Trophoblast cell (in vitro differentiated cells and primary cell): ENCODE measurements at regions not wholly inside any gene's neighbourhood (a gene's known extent, or its start where the extent isn't known, plus 50 kb on each side); places are given as distances from the start of the nearest gene placed in this dataset.
A peak's percentile ranks its signal among the peaks of the same experiment; 100 is the strongest.

Source experiments
- DNase-seq, 2 donors: peaks; one replicate each; pipeline ENCODE4 v3.0.0-alpha.2; 2016
- H2AFZ ChIP-seq: 2 replicates; pipeline ENCODE4 v1.6.1; 2013; ENCODE audit warnings: low read length, moderate library complexity, mild to moderate bottlenecking; ENCODE audit not compliant: insufficient read depth, poor library complexity
- H2AK5ac ChIP-seq: 2 replicates; pipeline ENCODE4 v1.6.1; 2013; ENCODE audit warnings: mild to moderate bottlenecking, low read length
- H2BK120ac ChIP-seq: 2 replicates; pipeline ENCODE4 v1.6.1; 2013; ENCODE audit warnings: low read length, mild to moderate bottlenecking, moderate library complexity; ENCODE audit not compliant: insufficient read depth, poor library complexity
- H2BK12ac ChIP-seq: 2 replicates; pipeline ENCODE4 v1.6.1; 2013; ENCODE audit warnings: mild to moderate bottlenecking, low read length, moderate library complexity
- H2BK5ac ChIP-seq: 2 replicates; pipeline ENCODE4 v1.6.1; 2013; ENCODE audit warnings: low read length, low read depth, moderate library complexity, mild to moderate bottlenecking; ENCODE audit not compliant: poor library complexity
- H3K14ac ChIP-seq: 2 replicates; pipeline ENCODE4 v1.6.1; 2013; ENCODE audit warnings: mild to moderate bottlenecking, low read length
- H3K18ac ChIP-seq: 2 replicates; pipeline ENCODE4 v1.6.1; 2013; ENCODE audit warnings: mild to moderate bottlenecking, low read length
- H3K23ac ChIP-seq: 2 replicates; pipeline ENCODE4 v1.6.1; 2013; ENCODE audit warnings: low read length
- H3K27ac ChIP-seq: 2 replicates; pipeline ENCODE4 v1.5.1; 2013; ENCODE audit warnings: low read depth, mild to moderate bottlenecking, inconsistent platforms, low read length, moderate library complexity
- H3K27me3 ChIP-seq: 2 replicates; pipeline ENCODE4 v1.6.1; 2013; ENCODE audit warnings: inconsistent platforms, mild to moderate bottlenecking, low read length, moderate library complexity; ENCODE audit not compliant: insufficient read depth
- H3K36me3 ChIP-seq, 2 experiments: 1 replicate in 1 of 2; 2 replicates in 1 of 2; pipeline ENCODE4 v1.6.1; 2013; ENCODE audit warnings: low read length in 2 of 2, mild to moderate bottlenecking in 2 of 2, moderate library complexity in 1 of 2; ENCODE audit not compliant: insufficient read depth in 2 of 2, control insufficient read depth in 1 of 2
- H3K4ac ChIP-seq: 2 replicates; pipeline ENCODE4 v1.6.1; 2013; ENCODE audit warnings: low read depth, mild to moderate bottlenecking, low read length, moderate library complexity
- H3K4me1 ChIP-seq, 2 experiments: 1 replicate in 1 of 2; 2 replicates in 1 of 2; pipeline ENCODE4 v1.6.1; 2013; ENCODE audit warnings: low read length in 2 of 2, mild to moderate bottlenecking in 2 of 2, moderate library complexity in 1 of 2; ENCODE audit not compliant: insufficient read depth in 2 of 2, control insufficient read depth in 1 of 2
- H3K4me2 ChIP-seq: 2 replicates; pipeline ENCODE4 v1.6.1; 2013; ENCODE audit warnings: inconsistent platforms, mild to moderate bottlenecking, low read length, moderate library complexity
- H3K4me3 ChIP-seq: 2 replicates; pipeline ENCODE4 v1.5.1; 2013; ENCODE audit warnings: mild to moderate bottlenecking, low read depth, low read length, inconsistent platforms
- H3K79me1 ChIP-seq: one replicate; pipeline ENCODE4 v1.6.1; 2013; ENCODE audit warnings: low read length
- H3K79me2 ChIP-seq: 2 replicates; pipeline ENCODE4 v1.6.1; 2013; ENCODE audit warnings: low read length, mild to moderate bottlenecking; ENCODE audit not compliant: control insufficient read depth, insufficient read depth, poor library complexity
- H3K9ac ChIP-seq: 2 replicates; pipeline ENCODE4 v1.6.1; 2013; ENCODE audit warnings: mild to moderate bottlenecking, low read length
- H3K9me3 ChIP-seq: 2 replicates; pipeline ENCODE4 v1.6.1; 2013; ENCODE audit warnings: low read depth, mild to moderate bottlenecking, control low read depth, inconsistent platforms, low read length; ENCODE audit not compliant: insufficient read depth
- H4K12ac ChIP-seq: 2 replicates; pipeline ENCODE4 v1.6.1; 2013; ENCODE audit warnings: low read depth, mild to moderate bottlenecking, low read length, moderate library complexity
- H4K8ac ChIP-seq: 2 replicates; pipeline ENCODE4 v1.6.1; 2013; ENCODE audit warnings: low read depth, mild to moderate bottlenecking, low read length, moderate library complexity
- H4K91ac ChIP-seq: one replicate; pipeline ENCODE4 v1.6.1; 2013; ENCODE audit warnings: low read depth, mild to moderate bottlenecking, low read length, moderate library complexity
- WGBS: extraction: QIAGEN DNeasy Blood & Tissue Kit; methylation state at CpG from one replicate; pipeline ENCODE4 v1.1.7; 2013; ENCODE audit warnings: missing lambda C conversion rate; ENCODE audit not compliant: insufficient read length, insufficient coverage; ENCODE audit errors: extremely low coverage; 5-methylcytosine and 5-hydroxymethylcytosine counted together

- no peak overlapping the region for H2BK5ac ChIP-seq
- H3K27ac ChIP-seq = no peak overlapping the region
- H2BK120ac ChIP-seq = no peak overlapping the region
- no peak overlapping the region for H3K23ac ChIP-seq
- no peak overlapping the region for H3K4ac ChIP-seq
- H4K8ac ChIP-seq = no peak overlapping the region
- H3K4me1 ChIP-seq = peaks cover 0 to 1% of the 10 kb centered on the region in 2 experiments
- H3K79me2 ChIP-seq = no peaks in the 10 kb centered on the region
- H3K4me2 ChIP-seq = no peak overlapping the region
- no peak overlapping the region for H3K9ac ChIP-seq
- H3K36me3 ChIP-seq = no peaks in the 10 kb centered on the region
- no peaks in the 10 kb centered on the region for H3K9me3 ChIP-seq
- WGBS = no CpG with 5 or more reads among the region's 10 CpGs
- H2AFZ ChIP-seq = no peak overlapping the region
- H4K12ac ChIP-seq = no peak overlapping the region
- no peak overlapping the region for H3K18ac ChIP-seq
- H2AK5ac ChIP-seq = no peak overlapping the region
- no peak overlapping the region for H2BK12ac ChIP-seq
- no peak overlapping the region for H3K14ac ChIP-seq
- no peak overlapping the region for H4K91ac ChIP-seq
- no peak overlapping the region for H3K4me3 ChIP-seq
- no peaks in the 10 kb centered on the region for H3K79me1 ChIP-seq
- DNase-seq = no peak
- no peaks in the 10 kb centered on the region for H3K27me3 ChIP-seq
These were observed 198.0 kb downstream of the SIM1 start for GRCh38 chr6:100266494-100267401.

GRCh38 chr6:100262086-100262485 is 202.6 kb downstream of the SIM1 start:
- H3K4me3 ChIP-seq = no peak overlapping the region
- H3K27ac ChIP-seq = no peak overlapping the region
- H4K12ac ChIP-seq = no peak overlapping the region
- no peak overlapping the region for H3K9ac ChIP-seq
- no peak overlapping the region for H2AK5ac ChIP-seq
- no peaks in the 10 kb centered on the region for H3K36me3 ChIP-seq
- no peak overlapping the region for H2AFZ ChIP-seq
- no peak overlapping the region for H3K4ac ChIP-seq
- H3K18ac ChIP-seq = no peak overlapping the region
- H3K4me2 ChIP-seq = no peak overlapping the region
- H3K27me3 ChIP-seq = no peaks in the 10 kb centered on the region
- no peak overlapping the region for H2BK12ac ChIP-seq
- no peak overlapping the region for H4K91ac ChIP-seq
- no peak overlapping the region for H2BK120ac ChIP-seq
- H3K4me1 ChIP-seq = peaks cover 0 to 1% of the 10 kb centered on the region in 2 experiments
- H3K9me3 ChIP-seq = no peaks in the 10 kb centered on the region
- no peak overlapping the region for H3K23ac ChIP-seq
- H3K79me2 ChIP-seq = no peaks in the 10 kb centered on the region
- no CpG with 5 or more reads among the region's 4 CpGs for WGBS
- no peak overlapping the region for H2BK5ac ChIP-seq
- DNase-seq = no peak
- no peak overlapping the region for H4K8ac ChIP-seq
- H3K79me1 ChIP-seq = no peaks in the 10 kb centered on the region
- no peak overlapping the region for H3K14ac ChIP-seq

- no peaks in the 10 kb centered on the region for H3K79me1 ChIP-seq
- H2AFZ ChIP-seq = no peak overlapping the region
- no CpG with 5 or more reads among the region's 2 CpGs for WGBS
- H2BK120ac ChIP-seq = no peak overlapping the region
- H3K4ac ChIP-seq = no peak overlapping the region
- H3K14ac ChIP-seq = no peak overlapping the region
- no peak overlapping the region for H4K12ac ChIP-seq
- H3K18ac ChIP-seq = no peak overlapping the region
- DNase-seq = no peak
- H3K23ac ChIP-seq = no peak overlapping the region
- H3K79me2 ChIP-seq = no peaks in the 10 kb centered on the region
- H3K9ac ChIP-seq = no peak overlapping the region
- no peak overlapping the region for H4K91ac ChIP-seq
- H3K4me2 ChIP-seq = no peak overlapping the region
- peaks cover 0 to 1% of the 10 kb centered on the region in 2 experiments for H3K4me1 ChIP-seq
- no peak overlapping the region for H2AK5ac ChIP-seq
- H3K27me3 ChIP-seq = no peaks in the 10 kb centered on the region
- no peak overlapping the region for H2BK5ac ChIP-seq
- no peak overlapping the region for H3K27ac ChIP-seq
- no peak overlapping the region for H2BK12ac ChIP-seq
- H4K8ac ChIP-seq = no peak overlapping the region
- H3K4me3 ChIP-seq = no peak overlapping the region
- no peaks in the 10 kb centered on the region for H3K36me3 ChIP-seq
- no peaks in the 10 kb centered on the region for H3K9me3 ChIP-seq
These were observed 203.2 kb downstream of the SIM1 start for GRCh38 chr6:100261486-100261885.

GRCh38 chr6:100260584-100260983 is 204.1 kb downstream of the SIM1 start:
- no peaks in the 10 kb centered on the region for H3K36me3 ChIP-seq
- H3K27ac ChIP-seq = no peak overlapping the region
- H2BK120ac ChIP-seq = no peak overlapping the region
- H3K18ac ChIP-seq = no peak overlapping the region
- H3K79me2 ChIP-seq = no peaks in the 10 kb centered on the region
- H3K4me3 ChIP-seq = no peak overlapping the region
- peaks cover 0 to 1% of the 10 kb centered on the region in 2 experiments for H3K4me1 ChIP-seq
- H3K9me3 ChIP-seq = no peaks in the 10 kb centered on the region
- H4K8ac ChIP-seq = no peak overlapping the region
- no peak overlapping the region for H2AK5ac ChIP-seq
- H2AFZ ChIP-seq = no peak overlapping the region
- H3K79me1 ChIP-seq = no peaks in the 10 kb centered on the region
- H2BK5ac ChIP-seq = no peak overlapping the region
- H2BK12ac ChIP-seq = no peak overlapping the region
- H4K12ac ChIP-seq = no peak overlapping the region
- H3K23ac ChIP-seq = no peak overlapping the region
- DNase-seq = peak; percentile 38 to 69
- H3K27me3 ChIP-seq = no peaks in the 10 kb centered on the region
- no peak overlapping the region for H4K91ac ChIP-seq
- no peak overlapping the region for H3K4ac ChIP-seq
- no peak overlapping the region for H3K14ac ChIP-seq
- no peak overlapping the region for H3K9ac ChIP-seq
- H3K4me2 ChIP-seq = no peak overlapping the region
